Thyroid gland (tissue), 4 donors: ENCODE measurements at regions not wholly inside any gene's neighbourhood (a gene's known extent, or its start where the extent isn't known, plus 50 kb on each side); places are given as distances from the start of the nearest gene placed in this dataset.

Experiments used
- DNase-seq, 2 donors: peaks; one replicate each; pipeline ENCODE4 v3.0.0-alpha.2; 2019
- H3K27ac ChIP-seq, 3 donors: fragments of 200-600 bp; sonication (generic); 1 replicate in 2 of 3; 2 replicates in 1 of 3; pipeline ENCODE4 v1.5.1; 2016 to 2019; ENCODE audit warnings: mild to moderate bottlenecking in 1 of 3, moderate library complexity in 1 of 3
- H3K27me3 ChIP-seq: fragments of 200-600 bp; sonication (generic); one replicate; pipeline ENCODE4 v1.5.1; 2019
- H3K36me3 ChIP-seq, 2 donors: fragments of 200-600 bp; sonication (generic); one replicate each; pipeline ENCODE4 v1.5.1; 2016 to 2019
- H3K4me1 ChIP-seq, 2 donors: fragments of 200-600 bp; sonication (generic); one replicate each; pipeline ENCODE4 v1.5.1; 2017 to 2019
- H3K4me3 ChIP-seq, 3 donors: fragments of 200-600 bp; sonication (generic); replicated peaks in 1 of 3; 1 replicate in 2 of 3; 2 replicates in 1 of 3; pipeline ENCODE4 v1.5.1; 2016; ENCODE audit warnings: mild to moderate bottlenecking in 1 of 3
- H3K9me3 ChIP-seq: fragments of 200-600 bp; sonication (generic); one replicate; pipeline ENCODE4 v1.5.1; 2017
- POLR2A ChIP-seq, 2 donors: fragments of 450-650 bp; IDR thresholded peaks; one replicate each; pipeline ENCODE4 v1.6.1; 2017; ENCODE audit warnings: antibody characterized with exemption in 2 of 2, mild to moderate bottlenecking in 2 of 2, moderate library complexity in 1 of 2
- WGBS, 2 donors: methylation state at CpG; one replicate each; pipeline ENCODE4 v1.1.5; 2017; 5-methylcytosine and 5-hydroxymethylcytosine counted together
- intact Hi-C: fragments of 100-400 bp; cut with DNase I; formaldehyde crosslinking; loops from one replicate; pipeline ENCODE4 v1.15.1; 2023
- TF ChIP-seq, protein P1 (sequence below), 6 experiments: fragments of 200-600 bp in 3 of 6; fragments of 450-650 bp in 3 of 6; sonication (generic) in 3 of 6; IDR thresholded peaks; one replicate each; pipeline ENCODE4 v1.5.1; 2016 to 2019; ENCODE audit warnings: antibody characterized with exemption in 6 of 6, mild to moderate bottlenecking in 2 of 6, inconsistent platforms in 1 of 6, moderate library complexity in 1 of 6

DNA sequence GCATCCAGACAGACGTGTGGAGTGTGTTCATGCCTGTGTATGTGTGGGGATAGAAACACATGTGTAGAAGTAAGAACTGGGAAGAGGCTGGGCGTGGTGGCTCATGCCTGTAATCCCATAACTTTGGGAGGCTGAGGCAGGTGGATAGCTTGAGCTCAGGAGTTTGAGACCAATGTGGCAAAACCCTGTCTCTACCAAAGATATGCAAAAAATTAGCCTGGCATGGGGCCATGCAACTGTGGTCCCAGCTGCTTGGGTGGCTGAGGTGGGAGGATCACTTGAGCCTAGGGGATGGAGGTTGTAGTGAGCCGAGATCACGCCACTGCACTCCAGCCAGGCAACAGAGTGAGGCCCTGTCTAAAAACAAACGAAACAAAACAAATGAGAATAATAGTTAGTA is 1166.6 kb downstream of the TBC1D22A start:
- H3K27me3 ChIP-seq = no peaks in the 10 kb centered on the region
- peak; percentile 47 to 69 for DNase-seq
- 26 to 31% methylated on average over 5 of the region's 5 CpGs for WGBS, 2 donors
- TF ChIP-seq, protein P1, sequence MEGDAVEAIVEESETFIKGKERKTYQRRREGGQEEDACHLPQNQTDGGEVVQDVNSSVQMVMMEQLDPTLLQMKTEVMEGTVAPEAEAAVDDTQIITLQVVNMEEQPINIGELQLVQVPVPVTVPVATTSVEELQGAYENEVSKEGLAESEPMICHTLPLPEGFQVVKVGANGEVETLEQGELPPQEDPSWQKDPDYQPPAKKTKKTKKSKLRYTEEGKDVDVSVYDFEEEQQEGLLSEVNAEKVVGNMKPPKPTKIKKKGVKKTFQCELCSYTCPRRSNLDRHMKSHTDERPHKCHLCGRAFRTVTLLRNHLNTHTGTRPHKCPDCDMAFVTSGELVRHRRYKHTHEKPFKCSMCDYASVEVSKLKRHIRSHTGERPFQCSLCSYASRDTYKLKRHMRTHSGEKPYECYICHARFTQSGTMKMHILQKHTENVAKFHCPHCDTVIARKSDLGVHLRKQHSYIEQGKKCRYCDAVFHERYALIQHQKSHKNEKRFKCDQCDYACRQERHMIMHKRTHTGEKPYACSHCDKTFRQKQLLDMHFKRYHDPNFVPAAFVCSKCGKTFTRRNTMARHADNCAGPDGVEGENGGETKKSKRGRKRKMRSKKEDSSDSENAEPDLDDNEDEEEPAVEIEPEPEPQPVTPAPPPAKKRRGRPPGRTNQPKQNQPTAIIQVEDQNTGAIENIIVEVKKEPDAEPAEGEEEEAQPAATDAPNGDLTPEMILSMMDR (IDR thresholded peaks at IDR 0.05) = no peak
- no peak for TF ChIP-seq POLR2A (IDR thresholded peaks at IDR 0.05)
- H3K36me3 ChIP-seq = no peaks in the 10 kb centered on the region
- no peak overlapping the region for H3K4me3 ChIP-seq
- H3K27ac ChIP-seq = peak overlapping the region; percentile 56 to 71 (median 67)
- intact Hi-C loops = no loop called here
- H3K9me3 ChIP-seq = no peaks in the 10 kb centered on the region
- peaks cover 30 to 40% of the 10 kb centered on the region in 2 donors for H3K4me1 ChIP-seq

DNA sequence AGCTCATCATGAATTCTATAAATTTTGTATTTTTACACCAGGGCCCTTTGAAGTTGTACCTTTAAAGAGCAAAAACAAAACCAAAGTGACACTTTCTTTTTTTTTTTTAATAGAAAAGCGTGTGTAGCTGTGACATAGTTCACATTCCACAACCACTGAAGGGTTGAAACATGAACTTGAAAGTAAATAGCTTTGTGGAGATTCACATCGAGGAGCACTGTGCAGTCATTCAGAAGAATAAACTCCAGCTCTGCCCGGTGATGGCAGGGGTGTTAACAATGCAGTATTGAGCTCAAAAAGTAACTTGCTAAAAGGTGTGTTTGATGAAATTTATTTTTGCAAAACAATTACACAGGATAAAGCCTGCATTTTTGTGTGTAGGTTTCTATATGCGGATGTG is 1166.2 kb downstream of the TBC1D22A start:
- Histone ChIP-seq H3K4me1 (peaks cover 30 to 40% of the 10 kb centered on the region in 2 donors), H3K36me3 (no peaks in the 10 kb centered on the region), H3K27ac (peak overlapping the region; percentile 60 to 71 (median 67)), H3K9me3 (no peaks in the 10 kb centered on the region), H3K4me3 (no peak overlapping the region), H3K27me3 (no peaks in the 10 kb centered on the region)
- 23 to 35% methylated on average over 4 of the region's 4 CpGs for WGBS, 2 donors
- intact Hi-C loops = no loop called here
- TF ChIP-seq, protein P1 (IDR thresholded peaks at IDR 0.05) = no peak
- TF ChIP-seq POLR2A (IDR thresholded peaks at IDR 0.05) = no peak
- peak; percentile 45 to 66 for DNase-seq

DNA sequence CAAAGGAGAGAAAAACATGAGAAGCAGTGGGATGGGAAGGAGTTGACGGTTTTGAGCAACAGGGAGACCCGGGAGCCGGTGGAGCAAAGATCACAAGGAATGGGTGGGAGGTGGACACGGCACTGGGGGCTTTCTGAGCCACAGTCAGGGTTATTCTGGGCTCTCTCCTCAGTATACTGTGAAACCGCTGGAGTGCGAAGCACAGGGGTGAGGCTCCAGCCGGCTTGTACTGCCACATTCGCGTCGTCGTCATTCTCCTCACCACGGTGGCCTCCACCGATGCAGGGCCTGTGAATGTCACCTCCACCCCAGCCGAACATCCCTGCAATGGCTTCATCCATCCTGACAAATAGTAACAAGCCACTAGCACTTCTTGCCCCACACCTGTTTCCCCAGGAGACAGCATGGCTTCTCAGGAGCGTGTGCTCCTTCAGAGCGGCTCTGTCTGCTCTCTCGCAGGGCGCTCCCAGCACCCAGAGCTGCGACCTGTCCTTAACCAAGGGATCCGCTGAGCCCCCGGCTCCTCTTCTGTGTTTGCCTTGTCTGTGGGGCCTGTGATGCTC is 1165.3 kb downstream of the TBC1D22A start:
- H3K27ac ChIP-seq = peak overlapping the region; percentile 59 to 67 (median 60)
- H3K4me1 ChIP-seq = peaks cover 30 to 40% of the 10 kb centered on the region in 2 donors
- TF ChIP-seq, protein P1 (IDR thresholded peaks at IDR 0.05) = no peak
- no peak for TF ChIP-seq POLR2A (IDR thresholded peaks at IDR 0.05)
- H3K4me3 ChIP-seq = no peak overlapping the region
- no peaks in the 10 kb centered on the region for H3K36me3 ChIP-seq
- H3K27me3 ChIP-seq = no peaks in the 10 kb centered on the region
- H3K9me3 ChIP-seq = no peaks in the 10 kb centered on the region
- peak; percentile 10 to 22 for DNase-seq
- WGBS, 2 donors = 78 to 88% methylated on average over 14 to 21 of the region's 21 CpGs
- intact Hi-C loops = no loop called here

DNA sequence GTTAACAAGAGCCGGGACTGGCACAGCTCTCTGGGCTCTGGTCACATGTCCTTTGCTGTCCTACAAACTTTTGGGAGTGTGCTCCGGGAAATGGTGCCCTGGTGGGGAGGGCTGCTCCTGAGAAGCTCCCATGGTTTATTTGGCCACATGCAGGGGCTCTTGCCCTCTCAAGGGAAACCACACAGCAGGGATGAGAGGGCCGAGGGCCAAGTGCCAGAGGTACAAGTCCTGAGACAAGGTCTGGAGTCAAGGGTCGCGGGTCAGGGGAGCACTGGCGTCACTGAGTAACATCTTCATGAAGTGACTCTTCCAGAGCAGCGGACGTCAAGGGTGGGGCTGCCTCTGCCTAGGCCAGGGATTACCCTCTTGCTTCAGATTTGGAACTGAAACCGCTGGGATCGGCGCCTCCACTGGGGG is 1160.6 kb downstream of the TBC1D22A start:
- Histone ChIP-seq H3K4me3 (no peak overlapping the region), H3K27me3 (no peaks in the 10 kb centered on the region), H3K4me1 (peaks cover 17 to 21% of the 10 kb centered on the region in 2 donors), H3K27ac (no peak overlapping the region), H3K9me3 (no peaks in the 10 kb centered on the region), H3K36me3 (no peaks in the 10 kb centered on the region)
- TF ChIP-seq, protein P1 (IDR thresholded peaks at IDR 0.05) = no peak
- no peak for TF ChIP-seq POLR2A (IDR thresholded peaks at IDR 0.05)
- intact Hi-C loops = no loop called here
- WGBS, 2 donors = 83 to 89% methylated on average over 7 to 11 of the region's 11 CpGs
- DNase-seq = no peak

DNA sequence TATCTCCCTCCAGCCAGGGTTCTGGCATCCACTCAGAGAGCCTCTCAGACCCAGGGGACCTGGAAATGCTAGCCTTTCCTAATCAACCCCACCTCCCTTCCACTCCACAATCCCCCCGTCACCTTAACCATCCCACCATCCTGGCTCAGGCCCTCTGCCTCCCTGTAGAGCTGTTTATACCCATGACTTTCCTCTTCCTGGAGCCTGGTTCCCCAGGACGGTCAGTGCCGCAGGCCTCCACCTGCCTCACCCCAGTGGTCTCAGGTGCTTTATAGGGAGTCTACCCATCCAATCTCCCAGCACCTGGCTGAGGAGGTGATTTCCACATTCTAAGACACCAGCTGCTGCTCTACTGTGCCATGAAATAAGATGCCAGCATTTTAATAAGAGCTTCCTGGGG is 1159.5 kb downstream of the TBC1D22A start:
- intact Hi-C loops = no loop called here
- no peak for DNase-seq

More for the DNA sequence above, 1159.5 kb downstream of the TBC1D22A start:
- TF ChIP-seq POLR2A (IDR thresholded peaks at IDR 0.05) = no peak
- TF ChIP-seq, protein P1 (IDR thresholded peaks at IDR 0.05) = no peak
- Histone ChIP-seq H3K4me3 (no peak overlapping the region), H3K9me3 (no peaks in the 10 kb centered on the region), H3K27ac (no peak overlapping the region), H3K27me3 (no peaks in the 10 kb centered on the region), H3K4me1 (peaks cover 10 to 14% of the 10 kb centered on the region in 2 donors), H3K36me3 (no peaks in the 10 kb centered on the region)
- WGBS, 2 donors = 89 to 90% methylated on average over 3 of the region's 3 CpGs
